ENCODE measurements at regions not wholly inside any gene's neighbourhood (a gene's known extent, or its start where the extent isn't known, plus 50 kb on each side); places are given as distances from the start of the nearest gene placed in this dataset.
"Not testable (repeated sequence)": the region's sequence is repeated elsewhere in the genome, so short reads cannot be mapped to it uniquely, and the experiment has no call there.

DNA sequence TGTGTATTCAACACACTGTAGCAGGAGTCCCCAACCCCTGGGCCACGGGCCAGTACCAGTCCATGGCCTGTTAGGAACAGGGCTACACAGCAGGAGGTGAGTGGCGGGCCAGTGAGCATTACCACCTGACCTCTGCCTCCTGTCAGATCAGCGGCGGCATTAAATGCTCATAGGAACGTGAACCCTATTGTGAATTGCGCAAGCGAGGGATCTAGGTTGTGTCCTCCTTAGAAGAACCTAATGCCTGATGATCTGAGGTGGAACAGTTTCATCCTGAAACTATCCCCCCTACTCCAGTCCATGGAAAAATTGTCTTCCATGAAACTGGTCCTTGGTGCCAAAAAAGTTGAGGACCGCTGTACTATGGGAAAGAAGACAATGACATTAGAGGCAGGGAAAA lies 386.9 kb downstream of the PREX1 start:
- TF ChIP-seq, protein P1, sequence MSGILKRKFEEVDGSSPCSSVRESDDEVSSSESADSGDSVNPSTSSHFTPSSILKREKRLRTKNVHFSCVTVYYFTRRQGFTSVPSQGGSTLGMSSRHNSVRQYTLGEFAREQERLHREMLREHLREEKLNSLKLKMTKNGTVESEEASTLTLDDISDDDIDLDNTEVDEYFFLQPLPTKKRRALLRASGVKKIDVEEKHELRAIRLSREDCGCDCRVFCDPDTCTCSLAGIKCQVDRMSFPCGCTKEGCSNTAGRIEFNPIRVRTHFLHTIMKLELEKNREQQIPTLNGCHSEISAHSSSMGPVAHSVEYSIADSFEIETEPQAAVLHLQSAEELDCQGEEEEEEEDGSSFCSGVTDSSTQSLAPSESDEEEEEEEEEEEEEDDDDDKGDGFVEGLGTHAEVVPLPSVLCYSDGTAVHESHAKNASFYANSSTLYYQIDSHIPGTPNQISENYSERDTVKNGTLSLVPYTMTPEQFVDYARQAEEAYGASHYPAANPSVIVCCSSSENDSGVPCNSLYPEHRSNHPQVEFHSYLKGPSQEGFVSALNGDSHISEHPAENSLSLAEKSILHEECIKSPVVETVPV (CRISPR knock-in tag; IDR thresholded peaks at IDR 0.05), result no peak
- TF ChIP-seq, protein P2, sequence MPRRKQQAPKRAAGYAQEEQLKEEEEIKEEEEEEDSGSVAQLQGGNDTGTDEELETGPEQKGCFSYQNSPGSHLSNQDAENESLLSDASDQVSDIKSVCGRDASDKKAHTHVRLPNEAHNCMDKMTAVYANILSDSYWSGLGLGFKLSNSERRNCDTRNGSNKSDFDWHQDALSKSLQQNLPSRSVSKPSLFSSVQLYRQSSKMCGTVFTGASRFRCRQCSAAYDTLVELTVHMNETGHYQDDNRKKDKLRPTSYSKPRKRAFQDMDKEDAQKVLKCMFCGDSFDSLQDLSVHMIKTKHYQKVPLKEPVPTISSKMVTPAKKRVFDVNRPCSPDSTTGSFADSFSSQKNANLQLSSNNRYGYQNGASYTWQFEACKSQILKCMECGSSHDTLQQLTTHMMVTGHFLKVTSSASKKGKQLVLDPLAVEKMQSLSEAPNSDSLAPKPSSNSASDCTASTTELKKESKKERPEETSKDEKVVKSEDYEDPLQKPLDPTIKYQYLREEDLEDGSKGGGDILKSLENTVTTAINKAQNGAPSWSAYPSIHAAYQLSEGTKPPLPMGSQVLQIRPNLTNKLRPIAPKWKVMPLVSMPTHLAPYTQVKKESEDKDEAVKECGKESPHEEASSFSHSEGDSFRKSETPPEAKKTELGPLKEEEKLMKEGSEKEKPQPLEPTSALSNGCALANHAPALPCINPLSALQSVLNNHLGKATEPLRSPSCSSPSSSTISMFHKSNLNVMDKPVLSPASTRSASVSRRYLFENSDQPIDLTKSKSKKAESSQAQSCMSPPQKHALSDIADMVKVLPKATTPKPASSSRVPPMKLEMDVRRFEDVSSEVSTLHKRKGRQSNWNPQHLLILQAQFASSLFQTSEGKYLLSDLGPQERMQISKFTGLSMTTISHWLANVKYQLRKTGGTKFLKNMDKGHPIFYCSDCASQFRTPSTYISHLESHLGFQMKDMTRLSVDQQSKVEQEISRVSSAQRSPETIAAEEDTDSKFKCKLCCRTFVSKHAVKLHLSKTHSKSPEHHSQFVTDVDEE (CRISPR knock-in tag; IDR thresholded peaks at IDR 0.05), result no peak
- no peak for TF ChIP-seq ARNTL (CRISPR knock-in tag; IDR thresholded peaks at IDR 0.05; ENCODE audit: borderline replicate concordance, low read depth)
- no peak for TF ChIP-seq SNAI2 (CRISPR knock-in tag; IDR thresholded peaks at IDR 0.05)
- no peak for TF ChIP-seq ZNF8 (CRISPR knock-in tag; IDR thresholded peaks at IDR 0.05)
- no peak for TF ChIP-seq CSDC2 (CRISPR knock-in tag; IDR thresholded peaks at IDR 0.05)
- TF ChIP-seq GLIS3 (CRISPR knock-in tag; IDR thresholded peaks at IDR 0.05), result no peak
- no peak for TF ChIP-seq ISL1 (CRISPR knock-in tag; IDR thresholded peaks at IDR 0.05)
- TF ChIP-seq, protein P3, sequence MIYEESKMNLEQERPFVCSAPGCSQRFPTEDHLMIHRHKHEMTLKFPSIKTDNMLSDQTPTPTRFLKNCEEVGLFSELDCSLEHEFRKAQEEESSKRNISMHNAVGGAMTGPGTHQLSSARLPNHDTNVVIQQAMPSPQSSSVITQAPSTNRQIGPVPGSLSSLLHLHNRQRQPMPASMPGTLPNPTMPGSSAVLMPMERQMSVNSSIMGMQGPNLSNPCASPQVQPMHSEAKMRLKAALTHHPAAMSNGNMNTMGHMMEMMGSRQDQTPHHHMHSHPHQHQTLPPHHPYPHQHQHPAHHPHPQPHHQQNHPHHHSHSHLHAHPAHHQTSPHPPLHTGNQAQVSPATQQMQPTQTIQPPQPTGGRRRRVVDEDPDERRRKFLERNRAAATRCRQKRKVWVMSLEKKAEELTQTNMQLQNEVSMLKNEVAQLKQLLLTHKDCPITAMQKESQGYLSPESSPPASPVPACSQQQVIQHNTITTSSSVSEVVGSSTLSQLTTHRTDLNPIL (CRISPR knock-in tag; IDR thresholded peaks at IDR 0.05; ENCODE audit: low read depth), result no peak
- ATAC-seq, result no peak

DNA sequence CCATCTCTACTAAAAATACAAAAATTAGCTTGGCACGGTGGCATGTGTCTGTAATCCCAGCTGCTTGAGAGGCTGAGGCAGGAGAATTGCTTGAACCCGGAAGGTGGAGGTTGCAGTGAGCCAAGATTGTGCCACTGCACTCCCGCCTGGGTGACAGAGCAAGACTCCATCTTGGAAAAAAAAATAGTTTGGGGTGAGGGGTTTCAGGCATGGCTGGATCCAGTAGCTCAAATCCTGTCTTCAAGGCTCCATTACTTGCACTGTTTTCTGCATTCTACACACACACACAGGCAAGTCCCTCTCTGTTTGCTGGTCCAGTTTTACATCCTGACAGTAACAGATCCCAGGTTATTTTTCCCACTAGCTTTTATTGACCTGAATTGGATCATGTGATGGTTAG lies 387.5 kb downstream of the PREX1 start:
- not testable (repeated sequence) for ATAC-seq

DNA sequence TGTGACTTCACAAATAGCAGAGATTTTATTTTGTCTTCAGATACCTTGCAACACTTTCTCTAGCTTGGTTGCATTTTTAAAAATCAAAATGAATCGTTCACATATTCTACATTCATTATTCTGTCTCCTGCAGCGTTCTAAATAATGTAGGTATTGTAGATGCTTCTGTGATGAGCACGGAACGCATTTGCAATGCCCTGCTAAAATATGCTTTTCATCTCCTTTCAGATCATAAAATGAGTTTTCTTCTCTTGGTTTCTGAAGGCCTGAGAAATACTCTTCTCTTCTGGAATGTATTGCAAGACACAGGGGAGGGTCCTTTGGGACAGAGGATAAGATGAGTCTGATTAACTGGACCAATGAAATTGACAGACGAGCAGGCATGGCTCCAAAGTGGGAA lies 390.7 kb downstream of the PREX1 start:
- ATAC-seq, result no peak
- TF ChIP-seq ISL1 (CRISPR knock-in tag; IDR thresholded peaks at IDR 0.05) (no peak), ZFP3 (CRISPR knock-in tag; IDR thresholded peaks at IDR 0.05) (no peak), SNAI2 (CRISPR knock-in tag; IDR thresholded peaks at IDR 0.05) (no peak), OSR1 (CRISPR knock-in tag; IDR thresholded peaks at IDR 0.05) (no peak), ZC3H10 (CRISPR knock-in tag; IDR thresholded peaks at IDR 0.05) (no peak), BACH2 (CRISPR knock-in tag; IDR thresholded peaks at IDR 0.05; ENCODE audit: borderline replicate concordance) (no peak), ZNF70 (CRISPR knock-in tag; IDR thresholded peaks at IDR 0.05) (no peak), ZNF8 (CRISPR knock-in tag; IDR thresholded peaks at IDR 0.05) (no peak), TCF4 (CRISPR knock-in tag; IDR thresholded peaks at IDR 0.05; ENCODE audit: borderline replicate concordance) (no peak), CSDC2 (CRISPR knock-in tag; IDR thresholded peaks at IDR 0.05) (no peak), ZNF565 (CRISPR knock-in tag; conservative IDR thresholded peaks at IDR 0.05; ENCODE audit: low read depth) (no peak), ESRRG (CRISPR knock-in tag; IDR thresholded peaks at IDR 0.05) (no peak), PPARA (CRISPR knock-in tag; IDR thresholded peaks at IDR 0.05; ENCODE audit: borderline replicate concordance) (no peak), ZFP30 (CRISPR knock-in tag; IDR thresholded peaks at IDR 0.05) (no peak), GLIS3 (CRISPR knock-in tag; IDR thresholded peaks at IDR 0.05) (no peak)
- TF ChIP-seq, protein P3 (CRISPR knock-in tag; IDR thresholded peaks at IDR 0.05; ENCODE audit: low read depth), result no peak
- TF ChIP-seq, protein P1 (CRISPR knock-in tag; IDR thresholded peaks at IDR 0.05), result no peak
- TF ChIP-seq, protein P4, sequence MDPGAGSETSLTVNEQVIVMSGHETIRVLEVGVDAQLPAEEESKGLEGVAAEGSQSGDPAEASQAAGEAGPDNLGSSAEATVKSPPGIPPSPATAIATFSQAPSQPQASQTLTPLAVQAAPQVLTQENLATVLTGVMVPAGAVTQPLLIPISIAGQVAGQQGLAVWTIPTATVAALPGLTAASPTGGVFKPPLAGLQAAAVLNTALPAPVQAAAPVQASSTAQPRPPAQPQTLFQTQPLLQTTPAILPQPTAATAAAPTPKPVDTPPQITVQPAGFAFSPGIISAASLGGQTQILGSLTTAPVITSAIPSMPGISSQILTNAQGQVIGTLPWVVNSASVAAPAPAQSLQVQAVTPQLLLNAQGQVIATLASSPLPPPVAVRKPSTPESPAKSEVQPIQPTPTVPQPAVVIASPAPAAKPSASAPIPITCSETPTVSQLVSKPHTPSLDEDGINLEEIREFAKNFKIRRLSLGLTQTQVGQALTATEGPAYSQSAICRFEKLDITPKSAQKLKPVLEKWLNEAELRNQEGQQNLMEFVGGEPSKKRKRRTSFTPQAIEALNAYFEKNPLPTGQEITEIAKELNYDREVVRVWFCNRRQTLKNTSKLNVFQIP (CRISPR knock-in tag; IDR thresholded peaks at IDR 0.05; ENCODE audit: borderline replicate concordance, low read depth), result no peak
- TF ChIP-seq, protein P2 (CRISPR knock-in tag; IDR thresholded peaks at IDR 0.05), result no peak

DNA sequence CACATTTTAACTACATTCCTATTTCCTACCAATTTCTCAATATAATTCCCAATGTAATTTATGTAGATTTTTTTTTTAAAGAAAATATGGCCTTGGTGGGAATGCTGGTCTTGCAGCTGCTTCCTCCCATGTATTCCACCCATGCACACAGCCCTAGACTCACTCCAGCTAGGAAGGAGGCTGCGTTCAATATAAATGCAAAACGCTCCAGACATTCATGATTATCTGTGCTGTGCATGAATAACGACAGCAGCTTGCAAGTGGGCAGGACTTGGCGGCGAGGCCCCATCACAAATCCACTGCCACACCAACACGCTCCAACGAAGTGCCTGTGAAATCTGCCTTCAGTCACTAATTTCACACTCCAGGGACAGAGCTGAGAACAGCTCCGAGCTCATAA lies 391.2 kb downstream of the PREX1 start:
- ATAC-seq, result not testable (repeated sequence)

Data from SK-N-SH treated with all-trans-retinoic acid at 6 μM for 48 hours (cell line).